ENCODE measurements at regions not wholly inside any gene's neighbourhood (a gene's known extent, or its start where the extent isn't known, plus 50 kb on each side); places are given as distances from the start of the nearest gene placed in this dataset.

DNA sequence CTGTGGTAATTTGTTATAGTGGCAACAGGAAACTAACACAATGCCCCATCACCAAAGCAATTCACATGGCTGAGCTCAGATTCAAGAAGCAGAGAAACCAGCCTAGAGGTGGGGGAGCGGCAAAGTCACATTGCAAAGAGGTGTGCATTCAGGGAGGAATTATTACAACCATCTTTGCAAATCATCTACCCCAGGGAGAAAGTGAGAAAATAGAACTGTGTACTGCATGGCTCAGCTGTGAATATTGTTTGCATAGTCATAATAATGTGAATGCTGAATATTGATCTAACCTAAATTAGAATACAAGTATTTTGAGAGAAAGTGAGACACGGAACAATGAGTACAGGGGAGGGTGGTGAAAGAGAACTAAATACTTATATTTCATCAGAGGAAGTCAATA, 387.9 kb downstream of the BCOR start:
- TF ChIP-seq, protein P1, sequence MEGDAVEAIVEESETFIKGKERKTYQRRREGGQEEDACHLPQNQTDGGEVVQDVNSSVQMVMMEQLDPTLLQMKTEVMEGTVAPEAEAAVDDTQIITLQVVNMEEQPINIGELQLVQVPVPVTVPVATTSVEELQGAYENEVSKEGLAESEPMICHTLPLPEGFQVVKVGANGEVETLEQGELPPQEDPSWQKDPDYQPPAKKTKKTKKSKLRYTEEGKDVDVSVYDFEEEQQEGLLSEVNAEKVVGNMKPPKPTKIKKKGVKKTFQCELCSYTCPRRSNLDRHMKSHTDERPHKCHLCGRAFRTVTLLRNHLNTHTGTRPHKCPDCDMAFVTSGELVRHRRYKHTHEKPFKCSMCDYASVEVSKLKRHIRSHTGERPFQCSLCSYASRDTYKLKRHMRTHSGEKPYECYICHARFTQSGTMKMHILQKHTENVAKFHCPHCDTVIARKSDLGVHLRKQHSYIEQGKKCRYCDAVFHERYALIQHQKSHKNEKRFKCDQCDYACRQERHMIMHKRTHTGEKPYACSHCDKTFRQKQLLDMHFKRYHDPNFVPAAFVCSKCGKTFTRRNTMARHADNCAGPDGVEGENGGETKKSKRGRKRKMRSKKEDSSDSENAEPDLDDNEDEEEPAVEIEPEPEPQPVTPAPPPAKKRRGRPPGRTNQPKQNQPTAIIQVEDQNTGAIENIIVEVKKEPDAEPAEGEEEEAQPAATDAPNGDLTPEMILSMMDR (IDR thresholded peaks at IDR 0.05; ENCODE audit: low read depth, low read length), result no peak
- Histone ChIP-seq H3K4me1 (ENCODE audit: low read depth) (no peaks in the 10 kb centered on the region), H3K27ac (no peak overlapping the region)

DNA sequence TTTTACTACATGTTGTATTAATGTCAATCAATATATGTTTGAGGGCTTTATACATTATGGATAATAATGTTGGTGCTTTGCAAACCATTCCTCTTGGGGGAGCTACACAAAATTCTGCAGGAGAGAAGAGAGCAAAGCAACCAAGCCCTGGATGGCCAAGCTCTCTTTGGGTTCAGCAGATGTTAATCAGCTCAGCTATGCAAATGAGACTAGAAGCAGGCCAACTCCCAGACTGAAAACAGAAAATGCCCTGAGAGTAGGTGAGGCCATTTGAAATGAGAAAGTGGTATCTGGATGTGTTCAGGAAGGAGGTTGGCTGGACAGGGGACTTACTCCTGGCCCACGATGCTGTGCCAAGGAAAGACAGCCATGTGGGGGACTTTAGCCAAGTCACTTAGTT, 387.0 kb downstream of the BCOR start:
- DNase-seq (ENCODE audit: low read depth in 1 of 2, low spot score in 1 of 2), result no peak
- Histone ChIP-seq H3K9me3 (ENCODE audit: low read depth) (no peaks in the 10 kb centered on the region), H3K27me3 (no peaks in the 10 kb centered on the region), H3K4me3 (no peak overlapping the region), H3K36me3 (no peaks in the 10 kb centered on the region), H3K4me1 (ENCODE audit: low read depth) (no peaks in the 10 kb centered on the region), H3K27ac (no peak overlapping the region)
- TF ChIP-seq, protein P1 (IDR thresholded peaks at IDR 0.05; ENCODE audit: low read depth, low read length), result no peak

More for the DNA sequence above, 387.9 kb downstream of the BCOR start:
- Histone ChIP-seq H3K36me3 (no peaks in the 10 kb centered on the region), H3K4me3 (no peak overlapping the region), H3K9me3 (ENCODE audit: low read depth) (no peaks in the 10 kb centered on the region), H3K27me3 (no peaks in the 10 kb centered on the region)
- DNase-seq (ENCODE audit: low read depth in 1 of 2, low spot score in 1 of 2), result no peak

DNA sequence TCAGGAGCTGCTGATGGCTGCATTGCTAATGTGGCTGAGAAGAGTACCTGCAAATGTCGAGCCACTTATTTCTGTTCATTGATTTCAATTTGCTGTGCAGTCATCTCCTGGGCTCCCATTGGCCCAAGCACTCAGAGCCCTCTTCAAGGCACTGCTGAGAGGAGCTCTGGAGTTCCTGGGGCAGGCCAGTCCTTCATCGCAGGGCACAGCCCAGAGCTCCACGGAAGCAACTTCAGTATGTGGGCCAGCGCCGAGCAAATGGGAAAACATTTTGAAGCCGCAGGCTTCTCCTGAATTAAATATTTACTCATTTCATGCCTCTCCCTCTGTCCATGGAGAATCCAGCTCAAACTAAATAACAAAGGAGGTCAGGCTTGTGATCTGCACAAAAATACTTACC, 383.3 kb downstream of the BCOR start:
- H3K4me3 ChIP-seq, result no peak overlapping the region
- no peak overlapping the region for H3K27ac ChIP-seq
- TF ChIP-seq, protein P1 (IDR thresholded peaks at IDR 0.05; ENCODE audit: low read depth, low read length), result no peak
- H3K36me3 ChIP-seq, result no peaks in the 10 kb centered on the region
- H3K4me1 ChIP-seq (ENCODE audit: low read depth), result no peaks in the 10 kb centered on the region
- no peaks in the 10 kb centered on the region for H3K27me3 ChIP-seq
- no peak for DNase-seq (ENCODE audit: low read depth in 1 of 2, low spot score in 1 of 2)
- H3K9me3 ChIP-seq (ENCODE audit: low read depth), result no peaks in the 10 kb centered on the region

DNA sequence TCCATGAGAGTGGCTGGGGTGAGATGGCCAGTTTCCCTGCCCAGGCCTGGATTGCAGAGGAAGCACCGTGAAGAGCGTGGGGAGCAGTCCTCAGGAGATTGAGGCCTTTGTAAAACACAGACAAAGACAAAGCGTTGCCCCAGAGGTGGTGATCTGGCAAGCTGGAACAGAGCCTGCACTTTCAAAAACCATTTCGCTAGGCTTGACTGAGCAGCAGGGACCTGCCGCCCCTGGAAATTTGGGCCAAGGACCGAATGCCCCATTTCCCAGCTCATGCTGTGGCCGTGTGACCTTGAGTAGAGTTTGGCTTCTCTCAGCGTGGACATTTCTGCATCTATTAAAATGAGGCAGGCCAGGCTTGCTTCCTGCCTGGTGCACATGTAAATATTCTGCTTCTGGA, 381.4 kb downstream of the BCOR start:
- H3K27ac ChIP-seq, result no peak overlapping the region
- TF ChIP-seq, protein P1 (IDR thresholded peaks at IDR 0.05; ENCODE audit: low read depth, low read length), result no peak
- H3K4me1 ChIP-seq (ENCODE audit: low read depth), result no peaks in the 10 kb centered on the region
- no peaks in the 10 kb centered on the region for H3K36me3 ChIP-seq
- no peaks in the 10 kb centered on the region for H3K27me3 ChIP-seq
- H3K4me3 ChIP-seq, result no peak overlapping the region
- no peaks in the 10 kb centered on the region for H3K9me3 ChIP-seq (ENCODE audit: low read depth)
- DNase-seq (ENCODE audit: low read depth in 1 of 2, low spot score in 1 of 2), result no peak

DNA sequence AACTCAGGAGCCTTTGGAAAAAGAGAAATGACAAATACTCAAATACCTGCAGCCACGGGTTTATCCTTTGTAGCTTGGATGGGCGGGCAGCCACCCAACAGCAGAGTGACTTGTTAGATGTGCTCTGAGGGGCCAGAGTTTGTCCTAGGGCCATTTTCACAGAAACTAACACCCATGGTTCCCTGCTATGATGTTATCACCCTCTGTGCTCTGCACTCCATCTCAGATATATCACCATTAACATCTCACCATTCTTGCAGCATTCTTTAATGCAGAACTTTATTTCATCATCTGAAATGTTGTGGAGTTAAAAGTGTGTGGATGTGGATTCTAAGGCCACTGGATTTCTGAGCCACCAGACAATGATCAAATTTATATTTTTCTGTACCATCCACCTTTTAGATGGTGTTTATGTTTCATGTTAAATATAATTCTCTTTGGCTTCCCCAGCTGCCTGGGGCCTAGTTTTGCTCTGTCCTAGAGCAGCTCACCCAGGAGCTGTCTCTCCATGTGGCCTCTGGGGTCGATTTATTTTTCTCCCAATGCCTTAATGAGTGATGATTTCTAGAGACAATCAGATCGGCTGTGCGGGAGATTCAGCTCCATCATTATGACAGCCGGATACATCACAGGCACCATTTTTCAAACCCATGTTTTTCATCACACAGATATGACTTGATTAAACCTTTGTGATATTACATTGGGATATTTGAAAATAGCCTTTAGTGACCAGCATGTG, 380.8 kb downstream of the BCOR start:
- TF ChIP-seq, protein P1 (IDR thresholded peaks at IDR 0.05; ENCODE audit: low read depth, low read length), result no peak
- Histone ChIP-seq H3K27me3 (no peaks in the 10 kb centered on the region), H3K27ac (no peak overlapping the region), H3K36me3 (no peaks in the 10 kb centered on the region), H3K4me3 (no peak overlapping the region), H3K9me3 (ENCODE audit: low read depth) (no peaks in the 10 kb centered on the region), H3K4me1 (ENCODE audit: low read depth) (no peaks in the 10 kb centered on the region)
- no peak for DNase-seq (ENCODE audit: low read depth in 1 of 2, low spot score in 1 of 2)
